NCI-H1048 (cell line): ENCODE measurements at regions not wholly inside any gene's neighbourhood (a gene's known extent, or its start where the extent isn't known, plus 50 kb on each side); places are given as distances from the start of the nearest gene placed in this dataset.
A peak's percentile ranks its signal among the peaks of the same experiment; 100 is the strongest.

ENCODE experiments used
- DNase-seq: peaks from one replicate; lab custom pipeline; 2025; lab: John Stamatoyannopoulos, UW

- no peak for DNase-seq
These were observed 109.2 kb upstream of the LIMCH1 start for GRCh38 chr4:41428601-41429279.

DNA sequence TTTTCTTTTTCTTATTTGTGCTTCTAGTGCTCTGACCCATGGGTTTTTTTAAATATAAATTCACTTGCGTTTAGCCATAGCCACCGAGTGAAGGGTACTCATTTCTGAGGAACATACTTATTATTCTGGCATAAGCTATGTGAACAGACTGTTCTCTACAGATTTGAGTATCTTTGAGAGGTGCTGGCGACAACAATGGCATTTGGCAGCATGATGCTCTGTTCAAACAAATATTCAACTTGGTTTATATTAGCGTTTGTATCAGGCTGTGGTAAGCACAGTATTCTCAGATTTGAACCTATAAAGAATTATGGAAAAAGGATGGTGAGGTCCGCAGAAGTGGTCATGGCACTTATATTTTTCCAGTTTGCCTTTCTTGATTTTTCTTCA lies 108.7 kb upstream of the LIMCH1 start:
- DNase-seq: no peak

DNA sequence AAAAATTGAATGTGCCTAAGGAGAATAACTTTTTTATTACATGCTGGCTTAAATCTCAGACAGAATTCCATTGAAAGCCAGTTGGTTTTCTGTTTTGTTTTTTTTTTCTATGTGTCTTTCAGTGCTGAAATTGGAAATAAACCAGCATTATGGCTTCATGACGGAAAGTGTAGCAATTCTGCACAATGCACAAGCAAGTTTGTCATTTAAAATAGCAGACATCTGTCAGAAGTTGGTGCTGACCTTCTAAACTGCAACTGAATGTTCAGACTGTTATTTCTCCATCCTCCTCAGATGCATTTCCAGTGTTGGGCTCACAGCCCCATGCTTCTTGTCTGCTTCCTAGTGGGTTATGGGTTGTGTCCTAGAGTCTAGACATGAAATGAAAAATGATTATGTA lies 107.2 kb upstream of the LIMCH1 start:
- no peak for DNase-seq

DNA sequence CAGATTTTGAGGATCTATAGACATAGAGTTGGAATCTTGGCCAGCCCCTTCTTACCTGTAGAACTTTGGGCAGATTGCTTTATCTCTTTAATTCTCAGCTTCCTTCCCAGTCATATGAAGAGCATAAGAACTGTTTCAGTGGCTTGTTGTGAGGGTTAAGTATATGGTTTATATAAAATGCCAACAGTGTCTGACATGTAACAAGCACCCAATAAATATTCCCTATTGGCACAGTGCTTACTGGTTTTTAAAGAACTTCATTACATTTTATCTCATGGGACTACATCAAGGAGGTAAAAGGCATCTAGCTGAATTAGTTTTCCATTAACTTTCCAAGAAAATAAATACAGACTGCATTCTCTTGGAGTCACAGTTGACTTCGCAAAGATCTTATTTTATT lies 106.7 kb upstream of the LIMCH1 start:
- DNase-seq: no peak

- DNase-seq: no peak
These were observed 105.7 kb upstream of the LIMCH1 start for GRCh38 chr4:41432219-41432618.

DNA sequence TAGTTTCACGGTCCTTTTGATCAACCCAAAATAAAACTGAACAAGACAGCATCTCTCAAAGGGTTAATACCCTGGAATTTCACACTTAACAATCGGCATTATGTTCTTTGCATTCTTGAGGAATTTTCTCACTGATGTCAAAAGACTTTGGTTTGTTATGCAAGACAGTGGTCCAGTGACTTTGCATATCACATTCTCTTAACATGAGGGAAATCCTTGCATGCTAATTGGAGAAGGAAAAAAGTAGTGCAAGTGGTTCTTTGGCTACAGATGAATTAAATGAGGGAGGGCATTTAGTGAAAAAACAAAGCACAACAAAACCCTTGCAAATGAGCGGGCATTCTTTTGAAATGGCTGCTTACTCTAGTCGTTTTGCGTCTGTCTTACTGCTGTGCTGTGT lies 105.1 kb upstream of the LIMCH1 start:
- DNase-seq: peak; percentile 61

- no peak for DNase-seq
These were observed 104.6 kb upstream of the LIMCH1 start for GRCh38 chr4:41433361-41433760.

- no peak for DNase-seq
These were observed 102.4 kb upstream of the LIMCH1 start for GRCh38 chr4:41435510-41435909.

DNA sequence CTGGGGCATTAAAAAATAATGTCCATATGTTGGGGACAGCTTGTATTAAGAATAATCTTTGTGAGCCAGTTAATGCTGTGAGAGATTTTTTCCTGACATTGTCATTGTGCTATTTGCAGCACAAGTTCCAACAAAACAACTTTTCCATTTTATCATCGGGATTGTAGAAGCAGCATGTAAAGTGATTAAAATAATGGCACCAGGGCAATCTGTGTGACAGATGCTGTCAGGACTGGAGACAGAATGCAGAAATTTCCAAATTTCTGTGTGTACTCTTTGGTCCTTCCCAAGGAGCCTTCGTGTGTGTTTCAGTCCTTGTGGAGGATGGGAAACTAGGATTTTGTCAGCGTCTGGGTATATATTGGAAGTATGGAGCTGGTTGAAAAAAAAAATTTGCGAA lies 101.5 kb upstream of the LIMCH1 start:
- no peak for DNase-seq

DNA sequence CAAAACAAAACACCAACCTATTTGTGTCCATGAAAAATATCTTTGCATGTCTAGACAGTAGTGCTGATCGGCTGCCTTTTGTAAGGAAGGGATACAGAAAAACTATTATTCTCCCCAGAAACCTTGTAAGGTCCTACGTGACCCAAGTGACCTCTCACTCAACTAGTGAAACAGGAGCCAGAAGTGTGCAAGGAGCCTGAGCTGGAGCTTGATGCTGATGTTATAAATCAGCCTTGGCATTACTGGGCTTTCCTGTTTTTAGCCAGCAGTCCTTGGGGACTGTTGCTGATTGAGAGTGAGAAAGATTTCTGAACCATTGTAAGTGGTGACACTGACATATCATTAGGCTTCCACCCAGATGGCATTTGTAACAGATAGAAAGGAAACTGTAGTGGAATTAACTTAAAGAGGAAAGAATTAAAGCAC lies 100.8 kb upstream of the LIMCH1 start:
- no peak for DNase-seq

GRCh38 chr4:41438931-41439297 lies 99.0 kb upstream of the LIMCH1 start:
- DNase-seq: no peak

- DNase-seq: peak; percentile 8
These were observed 95.1 kb upstream of the LIMCH1 start for GRCh38 chr4:41442810-41443209.

GRCh38 chr4:41443340-41444079 lies 94.4 kb upstream of the LIMCH1 start:
- DNase-seq: no peak

DNA sequence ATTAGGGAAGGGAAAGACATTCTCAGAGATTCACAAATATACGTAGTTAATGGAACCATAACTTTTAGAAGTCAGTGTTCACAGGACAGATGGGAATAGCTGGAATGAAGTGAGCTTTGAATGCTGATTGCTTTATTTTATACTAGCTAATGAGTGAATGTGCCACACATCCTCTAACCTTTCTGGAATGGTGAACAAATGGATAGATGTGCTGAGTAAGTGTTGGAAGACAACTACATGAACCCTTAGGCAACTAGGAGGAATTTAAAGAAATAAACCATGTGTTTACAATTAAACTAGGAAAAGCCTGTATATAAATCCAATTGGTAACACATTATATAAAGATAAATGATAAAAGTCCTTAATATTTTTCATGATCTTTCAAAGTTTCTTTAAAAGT lies 91.6 kb upstream of the LIMCH1 start:
- DNase-seq: no peak

- no peak for DNase-seq
These were observed 90.8 kb upstream of the LIMCH1 start for GRCh38 chr4:41446981-41447725.

DNA sequence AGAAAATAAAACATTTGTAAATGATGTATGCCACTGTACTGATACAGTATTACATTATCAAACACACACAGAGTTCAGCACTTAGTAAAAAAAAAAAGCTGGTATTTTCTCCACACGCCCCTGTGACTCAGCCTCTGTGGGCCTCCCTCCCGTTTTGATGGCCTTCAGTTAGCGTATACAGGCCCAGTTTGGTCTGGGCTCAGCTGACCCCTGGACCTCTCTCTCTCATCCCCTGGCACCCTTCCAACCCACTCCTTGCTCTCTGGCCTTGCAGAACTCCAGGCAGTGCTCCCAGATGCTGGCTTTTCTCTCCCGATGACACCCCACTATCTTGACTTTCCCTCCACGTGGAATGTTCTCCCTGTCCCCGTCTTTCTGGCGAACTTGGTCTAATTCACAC lies 89.0 kb upstream of the LIMCH1 start:
- no peak for DNase-seq

DNA sequence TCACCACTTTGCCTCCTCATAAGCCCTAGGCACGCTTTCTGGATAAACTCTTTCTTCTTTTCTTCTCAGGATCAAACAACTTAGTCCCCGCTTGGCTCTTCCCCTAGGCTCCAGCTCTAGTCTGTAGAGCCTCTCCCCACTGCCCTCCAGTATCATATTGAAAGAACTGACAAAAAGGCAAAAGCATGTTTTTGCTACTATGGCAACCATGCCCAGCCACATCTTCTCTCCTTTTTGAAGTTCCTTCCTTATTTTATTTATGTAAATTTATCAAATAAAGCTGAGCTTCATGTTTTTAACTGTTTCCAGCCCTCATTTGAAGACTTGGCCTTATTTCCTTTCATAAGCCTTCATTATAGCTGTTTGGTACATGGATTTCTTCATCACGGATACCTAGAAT lies 86.0 kb upstream of the LIMCH1 start:
- no peak for DNase-seq

DNA sequence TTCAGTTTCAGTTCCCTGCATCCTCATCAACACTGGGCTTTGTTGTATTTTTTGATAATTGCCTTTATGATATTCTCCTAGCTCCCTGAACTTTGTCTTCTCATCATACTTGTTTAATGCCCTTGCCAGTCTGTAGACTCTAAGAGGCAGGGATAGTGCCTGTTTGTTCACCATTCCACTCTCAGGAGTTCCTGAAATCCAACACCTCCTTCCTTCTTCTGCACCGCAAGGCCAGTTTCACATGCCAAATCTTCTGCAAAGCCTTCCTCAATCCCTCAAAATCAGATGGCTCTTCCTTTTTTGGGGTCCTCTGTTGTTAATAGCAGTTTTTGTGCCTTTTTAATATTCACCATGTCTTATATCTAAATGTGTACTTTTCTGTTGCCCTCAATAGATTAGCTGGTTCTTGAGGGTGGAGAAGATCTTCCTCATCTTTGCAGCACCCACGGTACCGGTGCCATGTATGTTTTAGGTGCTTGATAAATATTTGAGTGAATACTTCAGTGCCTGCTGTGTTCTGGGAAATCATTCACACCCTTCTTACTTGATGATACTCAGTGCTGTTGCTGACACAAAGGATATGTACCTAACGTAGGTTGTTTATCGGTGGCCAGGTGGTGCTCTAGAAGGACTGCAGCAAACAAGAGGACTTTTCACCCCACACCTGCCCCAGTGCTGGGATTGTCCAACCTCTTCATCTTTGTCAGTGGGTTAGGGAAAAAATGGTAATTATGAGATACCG lies 85.3 kb upstream of the LIMCH1 start:
- DNase-seq: no peak

DNA sequence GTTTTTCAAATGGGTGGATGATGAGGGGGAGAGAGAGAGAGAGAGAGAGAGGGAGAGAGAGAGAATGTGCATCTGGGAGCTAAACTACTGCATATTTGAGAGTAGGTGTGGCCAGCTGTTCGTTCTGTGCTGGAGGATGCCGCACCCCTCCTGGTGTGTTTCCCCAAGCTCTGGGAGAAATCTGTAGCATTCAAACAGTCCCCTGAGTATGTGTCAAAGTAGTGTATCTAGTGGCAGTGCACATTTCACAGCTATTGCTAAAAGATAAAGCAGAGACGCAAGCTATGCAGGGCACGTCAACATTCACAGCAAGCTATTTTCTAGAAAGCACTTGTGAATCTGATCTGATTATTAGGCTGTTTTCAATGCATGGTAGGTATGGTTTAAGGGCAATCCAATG lies 83.5 kb upstream of the LIMCH1 start:
- no peak for DNase-seq

GRCh38 chr4:41455206-41455605 lies 82.8 kb upstream of the LIMCH1 start:
- no peak for DNase-seq

GRCh38 chr4:41456559-41457101 lies 81.3 kb upstream of the LIMCH1 start:
- DNase-seq: no peak

- no peak for DNase-seq
These were observed 79.3 kb upstream of the LIMCH1 start for GRCh38 chr4:41458689-41459088.
